ENCODE measurements at regions not wholly inside any gene's neighbourhood (a gene's known extent, or its start where the extent isn't known, plus 50 kb on each side); places are given as distances from the start of the nearest gene placed in this dataset.

GRCh38 chr3:10580426-10580825 lies 75.0 kb upstream of the ATP2B2 start:
- TF ChIP-seq POLR2A (IDR thresholded peaks at IDR 0.05; ENCODE audit: low read depth, low read length): no peak
- no peak for TF ChIP-seq POLR2AphosphoS5 (IDR thresholded peaks at IDR 0.05; ENCODE audit: low read depth, low read length)

All from GM12892 (cell line).